Prostate gland (tissue), 2 donors: ENCODE measurements at regions not wholly inside any gene's neighbourhood (a gene's known extent, or its start where the extent isn't known, plus 50 kb on each side); places are given as distances from the start of the nearest gene placed in this dataset.

ENCODE experiments used
- POLR2A ChIP-seq: fragments of 450-650 bp; IDR thresholded peaks from one replicate; pipeline ENCODE4 v1.6.1; 2016; ENCODE audit warnings: antibody characterized with exemption, mild to moderate bottlenecking
- POLR2AphosphoS5 ChIP-seq: sonication (generic); formaldehyde crosslinking; IDR thresholded peaks from one replicate; pipeline ENCODE4 v1.6.1; 2017; ENCODE audit warnings: antibody characterized with exemption
- TF ChIP-seq, protein P1 (sequence below), 4 experiments: fragments of 200-600 bp in 2 of 4; fragments of 450-650 bp in 2 of 4; sonication (generic) in 2 of 4; IDR thresholded peaks; 1 replicate in 3 of 4; 2 replicates in 1 of 4; pipeline ENCODE4 v1.5.1; 2016 to 2019; ENCODE audit warnings: antibody characterized with exemption in 4 of 4, mild to moderate bottlenecking in 2 of 4, moderate library complexity in 2 of 4

DNA sequence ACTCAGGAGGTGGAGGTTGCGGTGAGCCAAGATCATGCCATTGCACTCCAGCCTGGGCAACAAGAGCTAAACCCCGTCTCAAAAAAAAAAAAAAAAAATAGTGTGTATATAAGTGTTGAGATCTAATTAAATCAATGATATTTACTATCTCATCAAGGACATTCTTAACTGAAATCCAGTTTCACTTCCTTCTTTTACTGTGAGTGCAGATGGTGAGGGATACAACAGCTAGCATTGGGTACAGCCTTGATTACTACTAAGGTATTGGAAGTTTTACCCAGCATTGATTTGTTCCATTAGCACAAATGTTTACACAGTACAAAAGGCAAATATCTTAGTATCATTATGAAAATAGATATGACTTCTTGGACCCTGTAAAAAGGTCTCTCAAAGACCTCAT, 546.6 kb downstream of the KCTD12 start:
- no peak for TF ChIP-seq POLR2A
- TF ChIP-seq, protein P1, sequence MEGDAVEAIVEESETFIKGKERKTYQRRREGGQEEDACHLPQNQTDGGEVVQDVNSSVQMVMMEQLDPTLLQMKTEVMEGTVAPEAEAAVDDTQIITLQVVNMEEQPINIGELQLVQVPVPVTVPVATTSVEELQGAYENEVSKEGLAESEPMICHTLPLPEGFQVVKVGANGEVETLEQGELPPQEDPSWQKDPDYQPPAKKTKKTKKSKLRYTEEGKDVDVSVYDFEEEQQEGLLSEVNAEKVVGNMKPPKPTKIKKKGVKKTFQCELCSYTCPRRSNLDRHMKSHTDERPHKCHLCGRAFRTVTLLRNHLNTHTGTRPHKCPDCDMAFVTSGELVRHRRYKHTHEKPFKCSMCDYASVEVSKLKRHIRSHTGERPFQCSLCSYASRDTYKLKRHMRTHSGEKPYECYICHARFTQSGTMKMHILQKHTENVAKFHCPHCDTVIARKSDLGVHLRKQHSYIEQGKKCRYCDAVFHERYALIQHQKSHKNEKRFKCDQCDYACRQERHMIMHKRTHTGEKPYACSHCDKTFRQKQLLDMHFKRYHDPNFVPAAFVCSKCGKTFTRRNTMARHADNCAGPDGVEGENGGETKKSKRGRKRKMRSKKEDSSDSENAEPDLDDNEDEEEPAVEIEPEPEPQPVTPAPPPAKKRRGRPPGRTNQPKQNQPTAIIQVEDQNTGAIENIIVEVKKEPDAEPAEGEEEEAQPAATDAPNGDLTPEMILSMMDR (IDR thresholded peaks at IDR 0.05): no peak
- no peak for TF ChIP-seq POLR2AphosphoS5
